SK-N-SH (cell line): ENCODE measurements at regions not wholly inside any gene's neighbourhood (a gene's known extent, or its start where the extent isn't known, plus 50 kb on each side); places are given as distances from the start of the nearest gene placed in this dataset.

Source experiments
- CTCF ChIA-PET: fragments of 300-600, 350-600 bp; formaldehyde crosslinking; extraction: SDS; loops from one replicate; lab custom pipeline; 2021; lab: Yijun Ruan, JAX
- POLR2A ChIA-PET: fragments of 350-600 bp; sonication (Branson Sonifier 250); formaldehyde crosslinking; extraction: SDS; loops from one replicate; lab custom pipeline; 2020; ENCODE audit warnings: antibody characterized with exemption, inconsistent platforms; lab: Yijun Ruan, JAX
- DNase-seq: peaks from one replicate; pipeline ENCODE4 v3.0.0; 2012
- H2AFZ ChIP-seq: fragments of 200-600 bp; sonication (generic); 2 replicates; pipeline ENCODE4 v1.8.1; 2016; ENCODE audit warnings: antibody characterized with exemption, mild to moderate bottlenecking, low read depth
- H3F3A ChIP-seq: fragments of 200-600 bp; sonication (generic); replicated peaks from 2 replicates; pipeline ENCODE3; 2016; ENCODE audit warnings: antibody characterized with exemption, mild to moderate bottlenecking; ENCODE audit not compliant: insufficient read depth
- H3K27ac ChIP-seq, 2 experiments: fragments of 200-500 bp in 1 of 2; fragments of 200-600 bp in 1 of 2; sonication (Bioruptor generic) in 1 of 2; sonication (generic), shearing (Covaris generic) in 1 of 2; 2 replicates each; pipeline versions ENCODE4 v1.5.1 to v1.6.1; 2014 to 2016; ENCODE audit warnings: low read depth in 2 of 2, inconsistent platforms in 1 of 2, low read length in 1 of 2, mild to moderate bottlenecking in 1 of 2, mixed read lengths in 1 of 2
- H3K27me3 ChIP-seq: fragments of 200-600 bp; sonication (generic), shearing (Covaris generic); 2 replicates; pipeline ENCODE4 v1.6.1; 2016; ENCODE audit warnings: mixed run types; ENCODE audit not compliant: insufficient read depth
- H3K36me3 ChIP-seq, 2 experiments: fragments of 200-500 bp in 1 of 2; fragments of 200-600 bp in 1 of 2; sonication (Bioruptor generic) in 1 of 2; sonication (generic) in 1 of 2; replicated peaks in 1 of 2; 2 replicates each; pipeline versions ENCODE3 to v1.5.1; 2014 to 2016; ENCODE audit warnings: low read length in 1 of 2, mild to moderate bottlenecking in 1 of 2; ENCODE audit not compliant: insufficient read depth in 2 of 2, control insufficient read depth in 1 of 2
- H3K4me1 ChIP-seq, 2 experiments: fragments of 200-500 bp in 1 of 2; fragments of 200-600 bp in 1 of 2; sonication (Bioruptor generic) in 1 of 2; sonication (generic), shearing (Covaris generic) in 1 of 2; 2 replicates each; pipeline versions ENCODE4 v1.5.1 to v1.6.1; 2014 to 2016; ENCODE audit warnings: low read depth in 1 of 2, low read length in 1 of 2, mixed run types in 1 of 2; ENCODE audit not compliant: insufficient read depth in 2 of 2, control insufficient read depth in 1 of 2
- H3K4me2 ChIP-seq: fragments of 200-600 bp; sonication (generic), shearing (Covaris generic); 2 replicates; pipeline ENCODE4 v1.6.1; 2017; ENCODE audit warnings: mixed run types
- H3K4me3 ChIP-seq, 2 experiments: fragments of 200-500 bp in 1 of 2; fragments of 200-600 bp in 1 of 2; sonication (Bioruptor generic) in 1 of 2; sonication (generic), shearing (Covaris generic) in 1 of 2; 2 replicates each; pipeline versions ENCODE4 v1.5.1 to v1.8.1; 2014 to 2016; ENCODE audit warnings: low read depth in 2 of 2, inconsistent platforms in 1 of 2, low read length in 1 of 2, mild to moderate bottlenecking in 1 of 2, mixed read lengths in 1 of 2, moderate library complexity in 1 of 2
- H3K79me2 ChIP-seq: fragments of 200-600 bp; sonication (generic); 2 replicates; pipeline ENCODE4 v1.8.1; 2017; ENCODE audit warnings: mild to moderate bottlenecking; ENCODE audit not compliant: insufficient read depth
- H3K9ac ChIP-seq: fragments of 200-600 bp; sonication (generic); 2 replicates; pipeline ENCODE4 v1.6.1; 2017; ENCODE audit warnings: mixed run types
- H3K9me2 ChIP-seq: fragments of 200-600 bp; sonication (generic); 2 replicates; pipeline ENCODE4 v1.6.1; 2017; ENCODE audit warnings: mixed run types
- H3K9me3 ChIP-seq: fragments of 200-600 bp; sonication (generic); 2 replicates; pipeline ENCODE4 v1.6.1; 2017; ENCODE audit warnings: mixed run types, mild to moderate bottlenecking, moderate library complexity
- H4K20me1 ChIP-seq: fragments of 200-600 bp; sonication (generic); 2 replicates; pipeline ENCODE4 v1.6.1; 2017; ENCODE audit warnings: mild to moderate bottlenecking, mixed run types; ENCODE audit not compliant: insufficient read depth
- CTCF ChIP-seq: fragments of 200-600 bp; sonication (generic); IDR thresholded peaks from 2 replicates; pipeline ENCODE4 v1.6.1; 2017; ENCODE audit warnings: antibody characterized with exemption, mild to moderate bottlenecking, moderate library complexity
- EP300 ChIP-seq, 2 experiments: IDR thresholded peaks; 2 replicates each; pipeline versions ENCODE4 v1.4.0 to v1.6.1; 2012; ENCODE audit warnings: borderline replicate concordance in 1 of 2, low read depth in 1 of 2, low read length in 1 of 2
- EZH2phosphoT487 ChIP-seq: fragments of 200-600 bp; sonication (generic); IDR thresholded peaks from 2 replicates; pipeline ENCODE4 v1.6.1; 2017; ENCODE audit warnings: low read depth, mixed run types, mild to moderate bottlenecking, antibody characterized with exemption, moderate library complexity, borderline replicate concordance
- FOXM1 ChIP-seq: IDR thresholded peaks from 2 replicates; pipeline ENCODE4 v1.4.0; 2012; ENCODE audit warnings: low read depth, mild to moderate bottlenecking
- GATA2 ChIP-seq: sonication (generic); formaldehyde crosslinking; IDR thresholded peaks from 2 replicates; pipeline ENCODE4 v1.5.0; 2020; ENCODE audit warnings: mild to moderate bottlenecking, missing genetic modification reagents
- IRF3 ChIP-seq: fragments of 150-350 bp; IDR thresholded peaks from 2 replicates; pipeline ENCODE4 v1.6.1; 2016; ENCODE audit warnings: mild to moderate bottlenecking, low read depth, low read length
- JUND ChIP-seq: IDR thresholded peaks from 2 replicates; pipeline ENCODE4 v1.4.0; 2012
- MXI1 ChIP-seq: IDR thresholded peaks from 2 replicates; pipeline ENCODE4 v1.6.1; 2012; ENCODE audit warnings: mild to moderate bottlenecking, low read depth, low read length, improper control_type of control experiment
- POLR2AphosphoS5 ChIP-seq: IDR thresholded peaks from 2 replicates; pipeline ENCODE4 v1.6.1; 2012; ENCODE audit warnings: low read depth, low read length
- RAD21 ChIP-seq: IDR thresholded peaks from 2 replicates; pipeline ENCODE4 v1.6.1; 2012; ENCODE audit warnings: mild to moderate bottlenecking, low read length
- RCOR1 ChIP-seq: fragments of 150-350 bp; IDR thresholded peaks from 2 replicates; pipeline ENCODE4 v1.6.1; 2017; ENCODE audit warnings: antibody characterized with exemption, low read length
- TAF1 ChIP-seq: IDR thresholded peaks from 2 replicates; pipeline ENCODE4 v1.6.1; 2012; ENCODE audit warnings: low read depth, mild to moderate bottlenecking, low read length, moderate library complexity, borderline replicate concordance
- TEAD4 ChIP-seq: IDR thresholded peaks from 2 replicates; pipeline ENCODE4 v1.4.0; 2012; ENCODE audit warnings: mild to moderate bottlenecking, borderline replicate concordance; ENCODE audit not compliant: insufficient read depth
- WGBS: methylation state at CpG from one replicate; pipeline ENCODE4 v1.1.6; 2017; ENCODE audit warnings: low lambda C conversion rate; 5-methylcytosine and 5-hydroxymethylcytosine counted together
- TF ChIP-seq, protein P1 (sequence below): IDR thresholded peaks from 2 replicates; pipeline ENCODE4; 2012

DNA sequence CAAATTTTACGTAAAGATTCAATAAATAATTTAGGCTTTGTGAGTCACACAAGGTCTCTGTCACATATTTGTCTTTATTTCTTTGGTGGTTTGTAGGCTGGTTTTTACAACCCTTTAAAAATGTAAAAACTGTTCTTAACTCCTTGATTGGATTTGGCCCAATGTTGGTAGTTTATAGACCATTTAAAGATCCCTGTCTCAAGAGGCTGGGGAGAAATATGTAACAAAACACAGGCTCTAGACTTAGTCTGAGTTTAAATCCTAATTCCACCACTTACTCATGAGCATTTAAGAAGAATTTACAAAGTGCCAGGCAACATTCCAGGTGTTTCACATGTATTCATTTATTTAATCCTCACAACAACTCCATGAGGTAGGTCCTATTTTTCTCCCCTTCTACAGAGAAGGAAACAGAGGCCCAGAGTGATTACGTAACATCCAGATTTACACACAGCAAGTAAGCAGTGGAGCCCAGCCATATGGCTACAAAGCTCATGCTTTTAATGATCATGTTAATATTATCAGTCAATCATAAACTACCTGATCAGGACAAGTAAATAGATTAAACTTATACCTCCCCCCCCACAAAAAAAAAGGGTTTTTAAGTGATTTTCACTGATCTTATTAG lies 416.6 kb upstream of the ACVR2A start (continued):
- TF ChIP-seq POLR2AphosphoS5 (no peak), EP300 (IDR thresholded peaks at IDR 0.05; ENCODE audit: borderline replicate concordance in 1 of 2, low read depth in 1 of 2, low read length in 1 of 2) (no peak), RCOR1 (no peak), CTCF (no peak)

- H3K4me3 ChIP-seq: no peak overlapping the region
- H3K4me2 ChIP-seq: no peak overlapping the region
- no peaks in the 10 kb centered on the region for H3K79me2 ChIP-seq
- ChIA-PET CTCF (no interaction called here), POLR2A (no interaction called here)
- no peaks in the 10 kb centered on the region for H3K9me2 ChIP-seq
- no peaks in the 10 kb centered on the region for H3K9me3 ChIP-seq
- WGBS: 21% methylated on average over 3 of the region's 3 CpGs
- no peak overlapping the region for H3K9ac ChIP-seq
- no peak overlapping the region for H3K27ac ChIP-seq
- no peak for DNase-seq
- H4K20me1 ChIP-seq: no peaks in the 10 kb centered on the region
- H2AFZ ChIP-seq: no peak overlapping the region
- TF ChIP-seq GATA2 (CRISPR knock-in tag) (no peak), EZH2phosphoT487 (no peak), RAD21 (no peak), IRF3 (no peak), FOXM1 (no peak)
- TF ChIP-seq, protein P1, sequence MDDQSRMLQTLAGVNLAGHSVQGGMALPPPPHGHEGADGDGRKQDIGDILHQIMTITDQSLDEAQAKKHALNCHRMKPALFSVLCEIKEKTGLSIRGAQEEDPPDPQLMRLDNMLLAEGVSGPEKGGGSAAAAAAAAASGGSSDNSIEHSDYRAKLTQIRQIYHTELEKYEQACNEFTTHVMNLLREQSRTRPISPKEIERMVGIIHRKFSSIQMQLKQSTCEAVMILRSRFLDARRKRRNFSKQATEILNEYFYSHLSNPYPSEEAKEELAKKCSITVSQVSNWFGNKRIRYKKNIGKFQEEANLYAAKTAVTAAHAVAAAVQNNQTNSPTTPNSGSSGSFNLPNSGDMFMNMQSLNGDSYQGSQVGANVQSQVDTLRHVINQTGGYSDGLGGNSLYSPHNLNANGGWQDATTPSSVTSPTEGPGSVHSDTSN: no peak
- TF ChIP-seq, all 33 proteins: peak for 0
- no peaks in the 10 kb centered on the region for H3F3A ChIP-seq
- no peaks in the 10 kb centered on the region; a peak in 1 of 4 replicates for H3K4me1 ChIP-seq
- no peaks in the 10 kb centered on the region for H3K36me3 ChIP-seq
- H3K27me3 ChIP-seq: no peaks in the 10 kb centered on the region
Observed at GRCh38 chr2:147425437-147426029, 419.3 kb upstream of the ACVR2A start.

DNA sequence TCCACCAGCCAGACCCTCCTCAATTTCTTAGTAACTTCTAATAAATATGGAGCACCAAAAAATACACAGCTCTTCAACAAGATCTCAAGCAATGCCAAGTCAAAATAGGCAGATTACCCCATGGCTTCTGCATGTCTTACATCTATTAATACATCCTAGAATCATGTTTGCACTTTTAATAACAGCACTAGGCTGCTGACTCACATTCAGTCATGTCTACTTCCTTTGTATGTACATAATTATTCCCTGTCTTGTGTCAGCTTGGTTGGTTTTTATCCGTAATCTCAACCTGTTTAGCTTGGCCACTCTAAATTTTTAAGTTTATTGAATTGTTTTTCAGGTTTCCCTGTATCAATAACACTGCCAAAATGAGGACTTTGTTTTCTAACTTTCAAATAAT lies 420.1 kb upstream of the ACVR2A start:
- WGBS: 5% methylated on average over 1 of the region's 1 CpG
- Histone ChIP-seq H3K9me2 (no peaks in the 10 kb centered on the region), H3K4me3 (no peak overlapping the region), H3K9ac (no peak overlapping the region), H3K4me1 (no peaks in the 10 kb centered on the region; a peak in 1 of 4 replicates), H3K9me3 (no peaks in the 10 kb centered on the region), H3K27me3 (no peaks in the 10 kb centered on the region), H2AFZ (no peak overlapping the region), H3F3A (no peaks in the 10 kb centered on the region), H3K79me2 (no peaks in the 10 kb centered on the region), H3K36me3 (no peaks in the 10 kb centered on the region), H3K27ac (no peak overlapping the region), H3K4me2 (no peak overlapping the region), H4K20me1 (no peaks in the 10 kb centered on the region)
- DNase-seq: no peak
- TF ChIP-seq MXI1 (no peak), TEAD4 (no peak), JUND (no peak), IRF3 (no peak), TAF1 (no peak), POLR2AphosphoS5 (no peak), CTCF (no peak), EP300 (IDR thresholded peaks at IDR 0.05; ENCODE audit: borderline replicate concordance in 1 of 2, low read depth in 1 of 2, low read length in 1 of 2) (no peak)
- ChIA-PET POLR2A (no interaction called here), CTCF (no interaction called here)
